GM12878 (cell line): ENCODE measurements at regions not wholly inside any gene's neighbourhood (a gene's known extent, or its start where the extent isn't known, plus 50 kb on each side); places are given as distances from the start of the nearest gene placed in this dataset.

Experiments used
- ATAC-seq: fragments of 200-7000 bp; cut with Tn5 transposase; 3 replicates; pipeline ENCODE4 v1.9.1; 2020; ENCODE audit warnings: mild to moderate bottlenecking, moderate library complexity
- BruUV-seq: library from RNA; stranded (reverse); fragments of 400-500 nt; replicated peaks from 2 replicates; lab custom pipeline; 2021; lab: Mats Ljungman, UMichigan
- CTCF ChIA-PET: fragments of 300-600 bp; sonication (Branson Sonifier 250); formaldehyde crosslinking; extraction: SDS; loops from one replicate; lab custom pipeline; 2021; ENCODE audit warnings: inconsistent platforms; lab: Yijun Ruan, JAX
- POLR2A ChIA-PET: fragments of 350-600 bp; formaldehyde crosslinking; extraction: SDS; loops from one replicate; lab custom pipeline; 2021; ENCODE audit warnings: inconsistent platforms; lab: Charles Lee
- RAD21 ChIA-PET: fragments of 300-600 bp; sonication (Branson Sonifier 250); formaldehyde crosslinking; loops from one replicate; lab custom pipeline; 2023; ENCODE audit warnings: antibody characterized with exemption; ENCODE audit not compliant: unreplicated experiment; lab: Charles Lee
- SMC1A ChIA-PET: fragments of 300-600 bp; sonication (Branson Sonifier 250); formaldehyde crosslinking; loops from one replicate; lab custom pipeline; 2023; ENCODE audit not compliant: unreplicated experiment, uncharacterized antibody; lab: Charles Lee
- DNase-seq: peaks from one replicate; pipeline ENCODE4 v3.0.0-alpha.2; 2011; ENCODE audit warnings: low read depth, low spot score
- FAIRE-seq: peaks from 3 replicates; lab custom pipeline; 2011; peaks lifted over from hg19 to GRCh38; lab: Jason Lieb, UNC
- H2AFZ ChIP-seq: 2 replicates; pipeline ENCODE4 v1.6.0; 2011; ENCODE audit warnings: low read depth, low read length, control low read depth; ENCODE audit not compliant: control insufficient read depth
- H3K27ac ChIP-seq: 2 replicates; pipeline ENCODE4 v1.5.1; 2011; ENCODE audit warnings: control low read depth; ENCODE audit not compliant: control insufficient read depth, insufficient read depth
- H3K27me3 ChIP-seq, 2 experiments: replicated peaks in 1 of 2; 2 replicates each; pipeline versions ENCODE4 v1.6.0 to v1.6.1; 2011; ENCODE audit warnings: low read length in 1 of 2; ENCODE audit not compliant: control insufficient read depth in 2 of 2, insufficient read depth in 2 of 2
- H3K36me3 ChIP-seq, 2 experiments: 2 replicates each; pipeline ENCODE4 v1.5.1; 2011; ENCODE audit warnings: low read length in 1 of 2; ENCODE audit not compliant: control insufficient read depth in 2 of 2, insufficient read depth in 2 of 2
- H3K4me1 ChIP-seq: 2 replicates; pipeline ENCODE4 v1.6.1; 2011; ENCODE audit warnings: mild to moderate bottlenecking, low read length, moderate library complexity, mixed read lengths; ENCODE audit not compliant: control insufficient read depth, insufficient read depth
- H3K4me2 ChIP-seq: 2 replicates; pipeline ENCODE4 v1.6.0; 2011; ENCODE audit warnings: control low read depth; ENCODE audit not compliant: control insufficient read depth, insufficient read depth
- H3K4me3 ChIP-seq: fragments of 200-600 bp; sonication (generic); 2 replicates; pipeline ENCODE4 v1.5.1; 2016
- H3K79me2 ChIP-seq: 2 replicates; pipeline ENCODE4 v1.6.0; 2011; ENCODE audit warnings: low read length; ENCODE audit not compliant: control insufficient read depth, insufficient read depth
- H3K9ac ChIP-seq: 2 replicates; pipeline ENCODE4 v1.8.0; 2011; ENCODE audit warnings: low read length, control low read depth, mixed read lengths; ENCODE audit not compliant: control insufficient read depth, insufficient read depth
- H3K9me3 ChIP-seq: replicated peaks from 3 replicates; pipeline ENCODE4 v1.5.1; 2011; ENCODE audit warnings: mild to moderate bottlenecking, low read length; ENCODE audit not compliant: control insufficient read depth, insufficient read depth
- H4K20me1 ChIP-seq: 2 replicates; pipeline ENCODE4 v1.6.0; 2011; ENCODE audit not compliant: control insufficient read depth, insufficient read depth
- ATF7 ChIP-seq: fragments of 450-650 bp; IDR thresholded peaks from 2 replicates; pipeline ENCODE4 v1.6.1; 2016; ENCODE audit warnings: low read depth, mild to moderate bottlenecking
- CREM ChIP-seq: IDR thresholded peaks from 2 replicates; pipeline ENCODE4 v1.6.1; 2014; ENCODE audit warnings: antibody characterized with exemption, low read depth
- EED ChIP-seq: sonication (generic); IDR thresholded peaks from 2 replicates; pipeline ENCODE4 v1.6.1; 2016; ENCODE audit warnings: antibody characterized with exemption, low read depth
- FOS ChIP-seq: IDR thresholded peaks from 3 replicates; pipeline ENCODE4 v1.6.1; 2011; ENCODE audit warnings: borderline replicate concordance; ENCODE audit not compliant: insufficient read length; ENCODE audit errors: extremely low read depth
- IRF3 ChIP-seq: fragments of 450-650 bp; IDR thresholded peaks from 2 replicates; pipeline ENCODE4 v1.6.1; 2014; ENCODE audit warnings: mild to moderate bottlenecking
- NBN ChIP-seq: fragments of 450-650 bp; IDR thresholded peaks from 2 replicates; pipeline ENCODE4 v1.6.1; 2016
- RAD51 ChIP-seq: fragments of 450-650 bp; IDR thresholded peaks from 2 replicates; pipeline ENCODE4 v1.6.1; 2016; ENCODE audit warnings: moderate library complexity, mild to moderate bottlenecking, inconsistent platforms
- RUNX3 ChIP-seq: IDR thresholded peaks from 2 replicates; pipeline ENCODE4 v1.6.1; 2012; ENCODE audit warnings: low read length, inconsistent platforms
- SIN3A ChIP-seq: IDR thresholded peaks from 2 replicates; pipeline ENCODE4 v1.6.1; 2012; ENCODE audit warnings: low read depth, low read length, improper control_type of control experiment
- SUZ12 ChIP-seq: fragments of 200-600 bp; sonication (generic); IDR thresholded peaks from one replicate; pipeline ENCODE4 v1.6.1; 2018; ENCODE audit warnings: antibody characterized with exemption, mild to moderate bottlenecking; ENCODE audit not compliant: unreplicated experiment
- WGBS: methylation state at CpG from one replicate; pipeline ENCODE4 v1.1.6; 2016; ENCODE audit warnings: low lambda C conversion rate; ENCODE audit not compliant: insufficient replicate concordance, insufficient coverage; ENCODE audit errors: missing lambda C conversion rate; 5-methylcytosine and 5-hydroxymethylcytosine counted together
- in situ Hi-C: fragments of 300-500 bp; cut with MboI; formaldehyde crosslinking; loops from 9 replicates; pipeline ENCODE4 v1.14.3; 2018; ENCODE audit warnings: mixed read lengths
- intact Hi-C: fragments of 100-400 bp; cut with micrococcal nuclease; formaldehyde crosslinking; loops from one replicate; pipeline ENCODE4 v1.14.2; 2022; ENCODE audit not compliant: unreplicated experiment

GRCh38 chr18:44546954-44547353 lies 133.7 kb upstream of the SETBP1 start:
- H3K9ac ChIP-seq: no peak overlapping the region
- ChIA-PET POLR2A (interaction anchor here (1.5 kb wide), 1 partner anchor 23 kb away, joined by 3 read pairs; no protein-coding TSS in a partner anchor), RAD21 (no interaction called here), CTCF (no interaction called here), SMC1A (interaction anchor here (0.6 to 1.5 kb wide), 3 partner anchors 8 to 666 kb away, joined by 3 to 4 read pairs (median 3); no protein-coding TSS in a partner anchor)
- no peaks in the 10 kb centered on the region; a peak in 1 of 4 replicates for H3K27me3 ChIP-seq
- no peak overlapping the region for H3K27ac ChIP-seq
- H3K4me2 ChIP-seq: no peak overlapping the region
- 24% methylated on average over 3 of the region's 3 CpGs for WGBS
- DNase-seq: no peak
- no peak for FAIRE-seq
- no peaks in the 10 kb centered on the region for H4K20me1 ChIP-seq
- no peak overlapping the region for H2AFZ ChIP-seq
- no peaks in the 10 kb centered on the region for H3K36me3 ChIP-seq
- ATAC-seq: no peak
- intact Hi-C loops: no loop called here
- BruUV-seq: no TSS peak
- H3K4me3 ChIP-seq: no peak overlapping the region
- H3K4me1 ChIP-seq: no peaks in the 10 kb centered on the region
- TF ChIP-seq SIN3A (no peak), RAD51 (no peak), FOS (no peak), CREM (no peak), NBN (no peak), RUNX3 (no peak)
- H3K9me3 ChIP-seq: no peaks in the 10 kb centered on the region
- no peaks in the 10 kb centered on the region for H3K79me2 ChIP-seq
- in situ Hi-C loops: no loop called here

GRCh38 chr18:44548291-44549221 lies 132.1 kb upstream of the SETBP1 start:
- in situ Hi-C loops (no loop called here), intact Hi-C loops (no loop called here)
- Histone ChIP-seq H3K27me3 (no peaks in the 10 kb centered on the region; a peak in 1 of 4 replicates), H3K36me3 (no peaks in the 10 kb centered on the region), H2AFZ (no peak overlapping the region), H3K9me3 (no peaks in the 10 kb centered on the region), H3K27ac (no peak overlapping the region), H3K9ac (no peak overlapping the region), H3K4me1 (no peaks in the 10 kb centered on the region), H3K4me3 (no peak overlapping the region), H3K79me2 (no peaks in the 10 kb centered on the region), H4K20me1 (no peaks in the 10 kb centered on the region), H3K4me2 (no peak overlapping the region)
- WGBS: 12% methylated on average over 7 of the region's 7 CpGs
- POLR2A ChIA-PET: no interaction called here
- CTCF ChIA-PET: no interaction called here
- ATAC-seq: no peak
- SMC1A ChIA-PET: interaction anchor here (1.5 kb wide), 1 partner anchor 10 kb away, joined by 3 read pairs; no protein-coding TSS in a partner anchor
- BruUV-seq: no TSS peak
- no peak for FAIRE-seq
- RAD21 ChIA-PET: no interaction called here
- no peak for TF ChIP-seq ATF7
- no peak for TF ChIP-seq SUZ12
- TF ChIP-seq IRF3: no peak
- no peak for TF ChIP-seq EED
- DNase-seq: no peak
